ENCODE measurements at regions not wholly inside any gene's neighbourhood (a gene's known extent, or its start where the extent isn't known, plus 50 kb on each side); places are given as distances from the start of the nearest gene placed in this dataset.

- no peak for DNase-seq
- CTCF ChIA-PET: interaction anchor here (1.2 kb wide), 1 partner anchor 14 kb away, joined by 3 read pairs; no protein-coding TSS in a partner anchor
- no peak overlapping the region for H2AFZ ChIP-seq (ENCODE audit: low read depth)
These were observed 77.6 kb downstream of the POLR2M start for GRCh38 chr15:57784081-57784511.

DNA sequence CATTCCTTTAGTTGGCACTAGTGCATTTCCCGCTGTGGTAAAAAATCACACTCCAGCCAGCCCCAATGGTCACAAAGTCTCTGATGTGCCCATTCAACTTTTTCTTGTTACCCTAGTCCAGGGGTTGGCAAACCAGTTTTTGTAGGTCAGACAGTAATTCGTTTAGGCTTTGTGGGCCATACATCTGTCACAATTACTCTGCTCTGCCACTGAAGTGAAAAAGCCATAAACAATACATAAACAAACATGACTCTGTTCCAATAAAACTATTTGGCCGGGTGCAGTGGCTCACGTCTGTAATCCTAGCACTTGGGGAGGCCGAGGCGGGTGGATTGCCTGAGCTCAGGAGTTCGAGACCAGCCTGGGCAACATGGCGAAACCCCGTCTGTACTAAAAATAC lies 78.5 kb downstream of the POLR2M start:
- H3K36me3 ChIP-seq (replicated peaks in 1 of 2; ENCODE audit: control insufficient read depth in 1 of 2, insufficient read depth in 2 of 2, low read length in 1 of 2): no peaks in the 10 kb centered on the region
- ChIA-PET POLR2A (no interaction called here), CTCF (no interaction called here)
- no peak overlapping the region for H2AFZ ChIP-seq (ENCODE audit: low read depth)
- H3K9ac ChIP-seq: no peak overlapping the region
- no peaks in the 10 kb centered on the region; the same call in 1 of the 2 replicates for H3K27me3 ChIP-seq (ENCODE audit: insufficient read depth)
- 59% methylated on average over 8 of the region's 9 CpGs for WGBS (ENCODE audit: low lambda C conversion rate)
- TF ChIP-seq RXRA (IDR thresholded peaks at IDR 0.05; ENCODE audit: borderline replicate concordance, low read depth) (no peak), MEF2A (IDR thresholded peaks at IDR 0.05; ENCODE audit: borderline replicate concordance, low read depth) (no peak), SMC3 (IDR thresholded peaks at IDR 0.05; ENCODE audit: low read depth, low read length) (no peak), FOXJ3 (CRISPR knock-in tag; IDR thresholded peaks at IDR 0.05) (no peak), EZH2phosphoT487 (IDR thresholded peaks at IDR 0.05; ENCODE audit: borderline replicate concordance, low read depth) (no peak), MXI1 (IDR thresholded peaks at IDR 0.05; ENCODE audit: low read depth, low read length) (no peak), GABPA (IDR thresholded peaks at IDR 0.05; ENCODE audit: low read depth) (no peak), RAD21 (IDR thresholded peaks at IDR 0.05; ENCODE audit: low read length) (no peak), NRF1 (IDR thresholded peaks at IDR 0.05; ENCODE audit: low read depth, low read length) (no peak)
- TF ChIP-seq, protein P1, sequence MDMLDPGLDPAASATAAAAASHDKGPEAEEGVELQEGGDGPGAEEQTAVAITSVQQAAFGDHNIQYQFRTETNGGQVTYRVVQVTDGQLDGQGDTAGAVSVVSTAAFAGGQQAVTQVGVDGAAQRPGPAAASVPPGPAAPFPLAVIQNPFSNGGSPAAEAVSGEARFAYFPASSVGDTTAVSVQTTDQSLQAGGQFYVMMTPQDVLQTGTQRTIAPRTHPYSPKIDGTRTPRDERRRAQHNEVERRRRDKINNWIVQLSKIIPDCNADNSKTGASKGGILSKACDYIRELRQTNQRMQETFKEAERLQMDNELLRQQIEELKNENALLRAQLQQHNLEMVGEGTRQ (IDR thresholded peaks at IDR 0.05; ENCODE audit: borderline replicate concordance, low read depth, low read length): no peak
- DNase-seq: no peak
- no peak overlapping the region for H3K27ac ChIP-seq (ENCODE audit: low read depth in 2 of 2, low read length in 1 of 2)
- no peaks in the 10 kb centered on the region for H4K20me1 ChIP-seq (ENCODE audit: insufficient read depth)
- H3K79me2 ChIP-seq (ENCODE audit: insufficient read depth): no peaks in the 10 kb centered on the region
- no peak overlapping the region for H3K4me3 ChIP-seq (ENCODE audit: low read depth in 2 of 2, low read length in 1 of 2)
- no peak overlapping the region for H3K4me2 ChIP-seq
- H3K9me3 ChIP-seq: no peaks in the 10 kb centered on the region
- H3K9me2 ChIP-seq: no peaks in the 10 kb centered on the region
- H3F3A ChIP-seq (replicated peaks; ENCODE audit: insufficient read depth): no peaks in the 10 kb centered on the region
- H3K4me1 ChIP-seq (ENCODE audit: control insufficient read depth in 1 of 2, insufficient read depth in 2 of 2, low read depth in 1 of 2, low read length in 1 of 2): peaks cover 0 to 5% of the 10 kb centered on the region in 2 experiments; a peak in 3 of 4 replicates

More at GRCh38 chr15:57784081-57784511, 77.6 kb downstream of the POLR2M start:
- Histone ChIP-seq H3K4me1 (ENCODE audit: control insufficient read depth in 1 of 2, insufficient read depth in 2 of 2, low read depth in 1 of 2, low read length in 1 of 2) (peaks cover 0 to 5% of the 10 kb centered on the region in 2 experiments; a peak in 3 of 4 replicates), H3K4me3 (ENCODE audit: low read depth in 2 of 2, low read length in 1 of 2) (no peak overlapping the region), H4K20me1 (ENCODE audit: insufficient read depth) (no peaks in the 10 kb centered on the region), H3K27ac (ENCODE audit: low read depth in 2 of 2, low read length in 1 of 2) (no peak overlapping the region), H3K9me3 (no peaks in the 10 kb centered on the region), H3F3A (replicated peaks; ENCODE audit: insufficient read depth) (no peaks in the 10 kb centered on the region), H3K9ac (no peak overlapping the region), H3K27me3 (ENCODE audit: insufficient read depth) (no peaks in the 10 kb centered on the region; the same call in 1 of the 2 replicates), H3K4me2 (no peak overlapping the region), H3K36me3 (replicated peaks in 1 of 2; ENCODE audit: control insufficient read depth in 1 of 2, insufficient read depth in 2 of 2, low read length in 1 of 2) (no peaks in the 10 kb centered on the region), H3K79me2 (ENCODE audit: insufficient read depth) (no peaks in the 10 kb centered on the region), H3K9me2 (no peaks in the 10 kb centered on the region)
- no peak for TF ChIP-seq GABPA (IDR thresholded peaks at IDR 0.05; ENCODE audit: low read depth)
- TF ChIP-seq PBX3 (IDR thresholded peaks at IDR 0.05): no peak
- TF ChIP-seq TEAD4 (IDR thresholded peaks at IDR 0.05; ENCODE audit: borderline replicate concordance, insufficient read depth): no peak
- TF ChIP-seq EZH2phosphoT487 (IDR thresholded peaks at IDR 0.05; ENCODE audit: borderline replicate concordance, low read depth): no peak
- no peak for TF ChIP-seq RXRA (IDR thresholded peaks at IDR 0.05; ENCODE audit: borderline replicate concordance, low read depth)
- no peak for TF ChIP-seq YY1 (IDR thresholded peaks at IDR 0.05; ENCODE audit: low read depth)
- no peak for TF ChIP-seq CTCF (IDR thresholded peaks at IDR 0.05)
- no peak for TF ChIP-seq TAF1 (IDR thresholded peaks at IDR 0.05; ENCODE audit: borderline replicate concordance, low read depth, low read length)
- TF ChIP-seq MEF2A (IDR thresholded peaks at IDR 0.05; ENCODE audit: borderline replicate concordance, low read depth): no peak
- no peak for TF ChIP-seq JUND (IDR thresholded peaks at IDR 0.05)
- TF ChIP-seq FOXJ3 (CRISPR knock-in tag; IDR thresholded peaks at IDR 0.05): no peak
- WGBS (ENCODE audit: low lambda C conversion rate): 74% methylated on average over 4 of the region's 4 CpGs
- POLR2A ChIA-PET: no interaction called here

Data from SK-N-SH (cell line).